Breast epithelium (tissue), 3 donors: ENCODE measurements at regions not wholly inside any gene's neighbourhood (a gene's known extent, or its start where the extent isn't known, plus 50 kb on each side); places are given as distances from the start of the nearest gene placed in this dataset.

Source experiments
- CTCF ChIP-seq, 3 donors: fragments of 450-650 bp; IDR thresholded peaks; one replicate each; pipeline ENCODE4 v1.5.1; 2016 to 2017; ENCODE audit warnings: antibody characterized with exemption in 3 of 3, mild to moderate bottlenecking in 3 of 3, moderate library complexity in 3 of 3
- POLR2AphosphoS5 ChIP-seq, 3 donors: sonication (generic); formaldehyde crosslinking; IDR thresholded peaks; one replicate each; pipeline ENCODE4 v1.6.1; 2017; ENCODE audit warnings: antibody characterized with exemption in 3 of 3

GRCh38 chr16:54722210-54722676, 208.4 kb upstream of the IRX5 start:
- TF ChIP-seq CTCF (IDR thresholded peaks at IDR 0.05): no peak
- no peak for TF ChIP-seq POLR2AphosphoS5 (IDR thresholded peaks at IDR 0.05)
